Neutrophil (primary cell): ENCODE measurements at regions not wholly inside any gene's neighbourhood (a gene's known extent, or its start where the extent isn't known, plus 50 kb on each side); places are given as distances from the start of the nearest gene placed in this dataset.

Experiments
- H3K27ac ChIP-seq: fragments of 200-600 bp; sonication (generic); 2 replicates; pipeline ENCODE4 v1.5.1; 2016; ENCODE audit warnings: mild to moderate bottlenecking, moderate library complexity
- H3K27me3 ChIP-seq: fragments of 200-600 bp; sonication (generic); 2 replicates; pipeline ENCODE4 v1.6.0; 2016; ENCODE audit warnings: mild to moderate bottlenecking
- H3K36me3 ChIP-seq: fragments of 200-600 bp; sonication (generic); 2 replicates; pipeline ENCODE4 v1.5.1; 2017
- H3K4me1 ChIP-seq, 2 experiments: fragments of 200-600 bp in 1 of 2; sonication (generic) in 1 of 2; 1 replicate in 1 of 2; 2 replicates in 1 of 2; pipeline versions ENCODE4 v1.5.1 to v1.6.1; 2013 to 2016; ENCODE audit warnings: low read depth in 1 of 2, low read length in 1 of 2, mild to moderate bottlenecking in 1 of 2, moderate library complexity in 1 of 2; ENCODE audit not compliant: control insufficient read depth in 1 of 2, insufficient read depth in 1 of 2
- H3K4me3 ChIP-seq, 2 experiments: fragments of 200-600 bp in 1 of 2; sonication (generic) in 1 of 2; 1 replicate in 1 of 2; 2 replicates in 1 of 2; pipeline ENCODE4 v1.5.1; 2013 to 2016; ENCODE audit warnings: low read depth in 1 of 2, low read length in 1 of 2, mild to moderate bottlenecking in 1 of 2, moderate library complexity in 1 of 2
- H3K9me3 ChIP-seq: fragments of 200-600 bp; sonication (generic); 2 replicates; pipeline ENCODE4 v1.5.1; 2016
- CTCF ChIP-seq: fragments of 200-600 bp; sonication (generic); IDR thresholded peaks from 2 replicates; pipeline ENCODE4 v1.5.1; 2016; ENCODE audit warnings: antibody characterized with exemption

- Histone ChIP-seq H3K9me3 (no peaks in the 10 kb centered on the region), H3K27me3 (no peaks in the 10 kb centered on the region), H3K27ac (peak overlapping the region; percentile 23), H3K36me3 (no peaks in the 10 kb centered on the region), H3K4me3 (no peak overlapping the region), H3K4me1 (peaks cover 6 to 9% of the 10 kb centered on the region in 2 experiments)
- no peak for TF ChIP-seq CTCF
These were observed 846.0 kb downstream of the FAM181B start for GRCh38 chr11:81887671-81888070.

- Histone ChIP-seq H3K27me3 (no peaks in the 10 kb centered on the region), H3K4me1 (peaks cover 6 to 9% of the 10 kb centered on the region in 2 experiments), H3K27ac (no peak overlapping the region), H3K9me3 (no peaks in the 10 kb centered on the region), H3K36me3 (no peaks in the 10 kb centered on the region), H3K4me3 (no peak overlapping the region)
- no peak for TF ChIP-seq CTCF
These were observed 847.1 kb downstream of the FAM181B start for GRCh38 chr11:81886406-81887075.

- H3K27ac ChIP-seq = no peak overlapping the region
- H3K9me3 ChIP-seq = no peaks in the 10 kb centered on the region
- no peak overlapping the region for H3K4me3 ChIP-seq
- no peak for TF ChIP-seq CTCF
- no peaks in the 10 kb centered on the region for H3K36me3 ChIP-seq
- H3K27me3 ChIP-seq = peaks cover 40% of the 10 kb centered on the region
- peaks cover 4 to 6% of the 10 kb centered on the region in 2 experiments for H3K4me1 ChIP-seq
These were observed 859.0 kb downstream of the FAM181B start for GRCh38 chr11:81874635-81875034.

GRCh38 chr11:81870815-81871214 lies 862.8 kb downstream of the FAM181B start:
- Histone ChIP-seq H3K27ac (no peak overlapping the region), H3K4me1 (peaks cover 8 to 17% of the 10 kb centered on the region in 2 experiments), H3K4me3 (no peak overlapping the region), H3K27me3 (peaks cover 44% of the 10 kb centered on the region), H3K36me3 (no peaks in the 10 kb centered on the region), H3K9me3 (no peaks in the 10 kb centered on the region)
- no peak for TF ChIP-seq CTCF

GRCh38 chr11:81870066-81870412 lies 863.6 kb downstream of the FAM181B start:
- H3K27ac ChIP-seq = no peak overlapping the region

More at GRCh38 chr11:81870066-81870412, 863.6 kb downstream of the FAM181B start:
- Histone ChIP-seq H3K4me1 (peaks cover 8 to 17% of the 10 kb centered on the region in 2 experiments), H3K9me3 (no peaks in the 10 kb centered on the region), H3K27me3 (peaks cover 42% of the 10 kb centered on the region), H3K4me3 (no peak overlapping the region), H3K36me3 (no peaks in the 10 kb centered on the region)
- TF ChIP-seq CTCF = no peak
